GM23338 (cell line): ENCODE measurements at regions not wholly inside any gene's neighbourhood (a gene's known extent, or its start where the extent isn't known, plus 50 kb on each side); places are given as distances from the start of the nearest gene placed in this dataset.

Experiments used
- CREB1 ChIP-seq: fragments of 250-450 bp; sonication (Bioruptor Pico); IDR thresholded peaks from 2 replicates; pipeline ENCODE4 v1.5.0; 2020; ENCODE audit warnings: low read depth, mild to moderate bottlenecking, moderate library complexity
- CTCF ChIP-seq, 2 experiments: fragments of 200-600 bp in 1 of 2; sonication (generic) in 1 of 2; conservative IDR thresholded peaks; 2 replicates each; pipeline versions ENCODE4 v1.5.1 to v1.6.1; 2016 to 2017; ENCODE audit warnings: antibody characterized with exemption in 2 of 2, low read depth in 2 of 2, mild to moderate bottlenecking in 2 of 2, moderate library complexity in 1 of 2
- ETS1 ChIP-seq: IDR thresholded peaks from 2 replicates; pipeline ENCODE4 v1.6.1; 2016; ENCODE audit warnings: antibody characterized with exemption
- EZH2 ChIP-seq: fragments of 200-600 bp; sonication (generic); IDR thresholded peaks from one replicate; pipeline ENCODE4 v1.8.0; 2017; ENCODE audit warnings: antibody characterized with exemption, mild to moderate bottlenecking, low read depth; ENCODE audit not compliant: unreplicated experiment
- EZH2phosphoT487 ChIP-seq: fragments of 200-600 bp; sonication (generic); IDR thresholded peaks from one replicate; pipeline ENCODE4 v1.8.1; 2018; ENCODE audit warnings: antibody characterized with exemption; ENCODE audit not compliant: unreplicated experiment
- JUNB ChIP-seq: IDR thresholded peaks from one replicate; pipeline ENCODE4 v1.6.1; 2016; ENCODE audit warnings: antibody characterized with exemption; ENCODE audit not compliant: unreplicated experiment
- NANOG ChIP-seq: IDR thresholded peaks from 2 replicates; pipeline ENCODE4 v1.6.1; 2016; ENCODE audit warnings: antibody characterized with exemption, borderline replicate concordance
- POLR2AphosphoS5 ChIP-seq: IDR thresholded peaks from 2 replicates; pipeline ENCODE4 v1.6.1; 2016; ENCODE audit warnings: antibody characterized with exemption, low read depth
- REST ChIP-seq: IDR thresholded peaks from one replicate; pipeline ENCODE4 v1.6.1; 2018; ENCODE audit warnings: antibody characterized with exemption; ENCODE audit not compliant: unreplicated experiment
- ZNF114 ChIP-seq: fragments of 250-450 bp; sonication (Bioruptor Pico); IDR thresholded peaks from 2 replicates; pipeline ENCODE4 v1.5.0; 2020; ENCODE audit warnings: mild to moderate bottlenecking, moderate library complexity
- ZNF331 ChIP-seq: fragments of 250-450 bp; sonication (Bioruptor Pico); IDR thresholded peaks from 2 replicates; pipeline ENCODE4 v1.5.0; 2020; ENCODE audit warnings: low read depth, mild to moderate bottlenecking, moderate library complexity

- TF ChIP-seq CTCF (conservative IDR thresholded peaks at IDR 0.05; ENCODE audit: low read depth in 2 of 2), result no peak
- TF ChIP-seq EZH2phosphoT487, result no peak
- TF ChIP-seq POLR2AphosphoS5, result no peak
- TF ChIP-seq EZH2, result no peak
- no peak for TF ChIP-seq ETS1
- TF ChIP-seq CREB1 (CRISPR knock-in tag), result no peak
- TF ChIP-seq JUNB, result no peak
- no peak for TF ChIP-seq NANOG
- TF ChIP-seq REST, result no peak
- TF ChIP-seq ZNF331, result no peak
- TF ChIP-seq ZNF114 (CRISPR knock-in tag), result no peak
Measured at GRCh38 chr12:82184844-82185243, 173.3 kb downstream of the CCDC59 start.
